ENCODE measurements at regions not wholly inside any gene's neighbourhood (a gene's known extent, or its start where the extent isn't known, plus 50 kb on each side); places are given as distances from the start of the nearest gene placed in this dataset.

DNA sequence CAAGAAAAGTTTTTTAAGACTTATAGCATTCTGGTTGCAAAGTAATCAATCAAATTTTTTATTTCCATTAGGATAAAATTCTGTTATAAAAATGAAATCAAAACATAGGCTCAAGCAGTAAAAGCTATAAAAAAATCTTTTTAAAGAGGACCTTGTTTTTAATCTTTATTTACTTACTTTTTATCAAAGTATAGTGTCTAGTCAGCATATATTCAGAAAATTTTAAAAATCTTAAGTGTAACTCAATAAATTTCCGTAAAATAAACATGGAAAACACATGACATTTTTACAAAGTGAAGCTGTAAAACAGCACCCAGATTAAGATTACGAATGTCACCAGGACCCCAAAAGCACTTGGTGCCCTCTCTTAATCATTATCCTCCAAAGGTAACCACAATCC, 302.4 kb downstream of the TMEM161B start:
- no peak overlapping the region for H2AFZ ChIP-seq (ENCODE audit: insufficient read depth, low read length, poor library complexity)
- no peak overlapping the region for H4K8ac ChIP-seq (ENCODE audit: low read depth, low read length)
- no peak overlapping the region for H3K18ac ChIP-seq (ENCODE audit: low read length)
- H3K4me2 ChIP-seq (ENCODE audit: low read length): no peak overlapping the region
- H4K12ac ChIP-seq (ENCODE audit: low read depth, low read length): no peak overlapping the region
- H3K4ac ChIP-seq (ENCODE audit: low read depth, low read length): no peak overlapping the region
- no peaks in the 10 kb centered on the region for H3K79me1 ChIP-seq (ENCODE audit: low read length)
- no peaks in the 10 kb centered on the region for H3K4me1 ChIP-seq (ENCODE audit: control insufficient read depth in 1 of 2, insufficient read depth in 2 of 2, low read length in 2 of 2)
- no peak overlapping the region for H3K4me3 ChIP-seq (ENCODE audit: low read depth, low read length)
- H2BK12ac ChIP-seq (ENCODE audit: low read length): no peak overlapping the region
- no peak overlapping the region for H4K91ac ChIP-seq (ENCODE audit: low read depth, low read length)
- no peak overlapping the region for H3K27ac ChIP-seq (ENCODE audit: low read depth, low read length)
- H3K27me3 ChIP-seq (ENCODE audit: insufficient read depth, low read length): no peaks in the 10 kb centered on the region
- H2BK120ac ChIP-seq (ENCODE audit: insufficient read depth, low read length, poor library complexity): no peak overlapping the region
- H3K14ac ChIP-seq (ENCODE audit: low read length): no peak overlapping the region
- H2BK5ac ChIP-seq (ENCODE audit: low read depth, low read length, poor library complexity): no peak overlapping the region
- no peaks in the 10 kb centered on the region for H3K36me3 ChIP-seq (ENCODE audit: control insufficient read depth in 1 of 2, insufficient read depth in 2 of 2, low read length in 2 of 2)
- no peak overlapping the region for H3K9ac ChIP-seq (ENCODE audit: low read length)
- no peaks in the 10 kb centered on the region for H3K9me3 ChIP-seq (ENCODE audit: insufficient read depth, low read depth, low read length)
- H3K79me2 ChIP-seq (ENCODE audit: control insufficient read depth, insufficient read depth, low read length, poor library complexity): no peaks in the 10 kb centered on the region
- H3K23ac ChIP-seq (ENCODE audit: low read length): no peak overlapping the region
- DNase-seq: no peak
- no CpG with 5 or more reads among the region's 2 CpGs for WGBS (ENCODE audit: extremely low coverage, insufficient coverage, insufficient read length)
- no peak overlapping the region for H2AK5ac ChIP-seq (ENCODE audit: low read length)

GRCh38 chr5:87954121-87954520, 314.5 kb downstream of the TMEM161B start:
- Histone ChIP-seq H3K27me3 (ENCODE audit: insufficient read depth, low read length) (no peaks in the 10 kb centered on the region), H3K79me1 (ENCODE audit: low read length) (no peaks in the 10 kb centered on the region), H4K91ac (ENCODE audit: low read depth, low read length) (no peak overlapping the region), H3K9me3 (ENCODE audit: insufficient read depth, low read depth, low read length) (no peaks in the 10 kb centered on the region), H3K4ac (ENCODE audit: low read depth, low read length) (no peak overlapping the region), H3K18ac (ENCODE audit: low read length) (no peak overlapping the region), H3K9ac (ENCODE audit: low read length) (no peak overlapping the region), H3K4me3 (ENCODE audit: low read depth, low read length) (no peak overlapping the region), H3K23ac (ENCODE audit: low read length) (no peak overlapping the region), H4K12ac (ENCODE audit: low read depth, low read length) (no peak overlapping the region), H4K8ac (ENCODE audit: low read depth, low read length) (no peak overlapping the region), H3K79me2 (ENCODE audit: control insufficient read depth, insufficient read depth, low read length, poor library complexity) (no peaks in the 10 kb centered on the region), H3K27ac (ENCODE audit: low read depth, low read length) (no peak overlapping the region), H2AK5ac (ENCODE audit: low read length) (no peak overlapping the region), H2BK12ac (ENCODE audit: low read length) (no peak overlapping the region), H3K36me3 (ENCODE audit: control insufficient read depth in 1 of 2, insufficient read depth in 2 of 2, low read length in 2 of 2) (no peaks in the 10 kb centered on the region), H3K4me2 (ENCODE audit: low read length) (no peak overlapping the region), H3K4me1 (ENCODE audit: control insufficient read depth in 1 of 2, insufficient read depth in 2 of 2, low read length in 2 of 2) (no peaks in the 10 kb centered on the region), H2AFZ (ENCODE audit: insufficient read depth, low read length, poor library complexity) (no peak overlapping the region), H2BK120ac (ENCODE audit: insufficient read depth, low read length, poor library complexity) (no peak overlapping the region), H2BK5ac (ENCODE audit: low read depth, low read length, poor library complexity) (no peak overlapping the region), H3K14ac (ENCODE audit: low read length) (no peak overlapping the region)
- DNase-seq: no peak

GRCh38 chr5:87951661-87952060, 317.0 kb downstream of the TMEM161B start:
- no peak overlapping the region for H2BK120ac ChIP-seq (ENCODE audit: insufficient read depth, low read length, poor library complexity)
- no peak overlapping the region for H3K18ac ChIP-seq (ENCODE audit: low read length)
- no peak overlapping the region for H3K4ac ChIP-seq (ENCODE audit: low read depth, low read length)
- H3K4me1 ChIP-seq (ENCODE audit: control insufficient read depth in 1 of 2, insufficient read depth in 2 of 2, low read length in 2 of 2): no peaks in the 10 kb centered on the region
- H2BK12ac ChIP-seq (ENCODE audit: low read length): no peak overlapping the region
- no peaks in the 10 kb centered on the region for H3K79me1 ChIP-seq (ENCODE audit: low read length)
- no CpG with 5 or more reads among the region's 1 CpG for WGBS (ENCODE audit: extremely low coverage, insufficient coverage, insufficient read length)
- H3K79me2 ChIP-seq (ENCODE audit: control insufficient read depth, insufficient read depth, low read length, poor library complexity): no peaks in the 10 kb centered on the region
- no peak overlapping the region for H2AK5ac ChIP-seq (ENCODE audit: low read length)
- no peak for DNase-seq
- H3K27ac ChIP-seq (ENCODE audit: low read depth, low read length): no peak overlapping the region
- H3K27me3 ChIP-seq (ENCODE audit: insufficient read depth, low read length): no peaks in the 10 kb centered on the region
- no peak overlapping the region for H3K4me3 ChIP-seq (ENCODE audit: low read depth, low read length)
- no peak overlapping the region for H3K14ac ChIP-seq (ENCODE audit: low read length)
- H4K91ac ChIP-seq (ENCODE audit: low read depth, low read length): no peak overlapping the region
- no peak overlapping the region for H2AFZ ChIP-seq (ENCODE audit: insufficient read depth, low read length, poor library complexity)
- no peaks in the 10 kb centered on the region for H3K36me3 ChIP-seq (ENCODE audit: control insufficient read depth in 1 of 2, insufficient read depth in 2 of 2, low read length in 2 of 2)
- no peak overlapping the region for H3K9ac ChIP-seq (ENCODE audit: low read length)
- H3K23ac ChIP-seq (ENCODE audit: low read length): no peak overlapping the region
- H3K9me3 ChIP-seq (ENCODE audit: insufficient read depth, low read depth, low read length): no peaks in the 10 kb centered on the region
- H4K12ac ChIP-seq (ENCODE audit: low read depth, low read length): no peak overlapping the region
- H4K8ac ChIP-seq (ENCODE audit: low read depth, low read length): no peak overlapping the region
- H2BK5ac ChIP-seq (ENCODE audit: low read depth, low read length, poor library complexity): no peak overlapping the region
- H3K4me2 ChIP-seq (ENCODE audit: low read length): no peak overlapping the region

- H3K4me1 ChIP-seq (ENCODE audit: control insufficient read depth in 1 of 2, insufficient read depth in 2 of 2, low read length in 2 of 2): no peaks in the 10 kb centered on the region
- WGBS (ENCODE audit: extremely low coverage, insufficient coverage, insufficient read length): no CpG with 5 or more reads among the region's 10 CpGs
- no peak overlapping the region for H2AK5ac ChIP-seq (ENCODE audit: low read length)
- H3K9me3 ChIP-seq (ENCODE audit: insufficient read depth, low read depth, low read length): no peaks in the 10 kb centered on the region
- H2BK5ac ChIP-seq (ENCODE audit: low read depth, low read length, poor library complexity): no peak overlapping the region
- no peak overlapping the region for H4K91ac ChIP-seq (ENCODE audit: low read depth, low read length)
- no peak overlapping the region for H4K8ac ChIP-seq (ENCODE audit: low read depth, low read length)
- no peak overlapping the region for H3K23ac ChIP-seq (ENCODE audit: low read length)
- no peaks in the 10 kb centered on the region for H3K36me3 ChIP-seq (ENCODE audit: control insufficient read depth in 1 of 2, insufficient read depth in 2 of 2, low read length in 2 of 2)
- H3K14ac ChIP-seq (ENCODE audit: low read length): no peak overlapping the region
- H3K4me2 ChIP-seq (ENCODE audit: low read length): no peak overlapping the region
- H2AFZ ChIP-seq (ENCODE audit: insufficient read depth, low read length, poor library complexity): no peak overlapping the region
- no peak overlapping the region for H4K12ac ChIP-seq (ENCODE audit: low read depth, low read length)
- no peak for DNase-seq
- no peak overlapping the region for H3K4me3 ChIP-seq (ENCODE audit: low read depth, low read length)
- H3K79me2 ChIP-seq (ENCODE audit: control insufficient read depth, insufficient read depth, low read length, poor library complexity): no peaks in the 10 kb centered on the region
- H2BK12ac ChIP-seq (ENCODE audit: low read length): no peak overlapping the region
- H3K9ac ChIP-seq (ENCODE audit: low read length): no peak overlapping the region
- no peak overlapping the region for H3K27ac ChIP-seq (ENCODE audit: low read depth, low read length)
- H3K27me3 ChIP-seq (ENCODE audit: insufficient read depth, low read length): no peaks in the 10 kb centered on the region
- H2BK120ac ChIP-seq (ENCODE audit: insufficient read depth, low read length, poor library complexity): no peak overlapping the region
- no peak overlapping the region for H3K4ac ChIP-seq (ENCODE audit: low read depth, low read length)
- H3K18ac ChIP-seq (ENCODE audit: low read length): no peak overlapping the region
- H3K79me1 ChIP-seq (ENCODE audit: low read length): no peaks in the 10 kb centered on the region
These were observed 318.7 kb downstream of the TMEM161B start for GRCh38 chr5:87949676-87950631.

All from trophoblast cell (in vitro differentiated cells and primary cell).